Dendritic cell treated with granulocyte-macrophage colony-stimulating factor and Interleukin-4, amounts not matched to agents 40 ng/mL and 50 ng/mL, for 4 days (primary cell): ENCODE measurements at regions not wholly inside any gene's neighbourhood (a gene's known extent, or its start where the extent isn't known, plus 50 kb on each side); places are given as distances from the start of the nearest gene placed in this dataset.

Experiments
- H3K27ac Mint-ChIP-seq: one replicate; pipeline ENCODE4 v1.8.0; 2022; ENCODE audit warnings: mild to moderate bottlenecking, mixed read lengths
- H3K27me3 Mint-ChIP-seq: one replicate; pipeline ENCODE4 v1.8.0; 2022; ENCODE audit warnings: mild to moderate bottlenecking, mixed read lengths
- H3K36me3 Mint-ChIP-seq: one replicate; pipeline ENCODE4 v1.8.0; 2022; ENCODE audit warnings: low read depth, mixed read lengths
- H3K4me1 Mint-ChIP-seq: one replicate; pipeline ENCODE4 v1.8.0; 2022; ENCODE audit warnings: low read depth, mixed read lengths
- H3K4me3 Mint-ChIP-seq: one replicate; pipeline ENCODE4 v1.8.0; 2022; ENCODE audit warnings: mild to moderate bottlenecking, moderate library complexity, mixed read lengths
- H3K9me3 Mint-ChIP-seq: one replicate; pipeline ENCODE4 v1.8.0; 2022; ENCODE audit warnings: mixed read lengths
- intact Hi-C: fragments of 100-400 bp; cut with micrococcal nuclease; formaldehyde crosslinking; loops from one replicate; pipeline ENCODE4 v1.15.0; 2022

DNA sequence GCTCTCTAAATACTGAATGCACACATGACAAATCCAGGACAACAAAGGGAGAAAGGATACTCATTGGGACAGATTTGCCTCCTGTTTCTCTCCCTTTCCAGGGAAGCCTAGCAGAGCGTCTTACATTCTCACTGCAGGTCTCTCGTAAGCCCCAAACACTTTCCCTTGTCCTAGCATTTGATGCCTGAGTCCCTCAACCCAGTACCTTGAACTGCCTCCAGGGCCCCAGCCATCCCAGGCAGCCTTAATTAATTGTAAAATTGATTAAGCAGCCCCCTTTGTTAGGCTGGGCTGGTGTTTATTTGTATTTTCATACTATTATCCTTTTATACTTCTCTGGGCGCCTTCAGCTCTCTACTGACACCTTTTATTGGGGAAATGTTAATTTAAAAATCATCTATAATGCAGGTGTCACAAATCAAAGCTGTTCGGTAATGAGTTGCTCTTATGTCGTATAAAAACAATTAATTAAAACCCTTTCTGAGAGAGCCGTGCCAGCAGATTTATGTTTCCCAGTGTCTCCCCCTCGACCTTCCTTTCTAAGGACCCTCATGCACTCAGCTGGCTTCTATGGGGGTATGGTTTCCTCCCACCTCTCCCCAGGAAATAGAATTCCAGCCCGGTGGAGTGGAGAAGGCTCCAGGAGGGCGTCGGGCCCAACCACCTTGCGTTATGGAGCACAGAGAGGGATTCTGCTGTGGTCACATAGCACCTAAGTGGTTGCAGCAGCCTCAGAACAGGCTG is 243.8 kb downstream of the RPS24 start:
- Mint-ChIP-seq H3K4me3 (no peak overlapping the region), H3K9me3 (no peaks in the 10 kb centered on the region), H3K27me3 (peaks cover 13% of the 10 kb centered on the region), H3K27ac (no peak overlapping the region), H3K36me3 (no peaks in the 10 kb centered on the region), H3K4me1 (peaks cover 9% of the 10 kb centered on the region)
- intact Hi-C loops: no loop called here

- intact Hi-C loops: no loop called here
- Mint-ChIP-seq H3K4me1 (peaks cover 9% of the 10 kb centered on the region), H3K27ac (no peak overlapping the region), H3K4me3 (no peak overlapping the region), H3K9me3 (no peaks in the 10 kb centered on the region), H3K36me3 (no peaks in the 10 kb centered on the region), H3K27me3 (peaks cover 13% of the 10 kb centered on the region)
These were observed 244.4 kb downstream of the RPS24 start for GRCh38 chr10:78278058-78278404.

DNA sequence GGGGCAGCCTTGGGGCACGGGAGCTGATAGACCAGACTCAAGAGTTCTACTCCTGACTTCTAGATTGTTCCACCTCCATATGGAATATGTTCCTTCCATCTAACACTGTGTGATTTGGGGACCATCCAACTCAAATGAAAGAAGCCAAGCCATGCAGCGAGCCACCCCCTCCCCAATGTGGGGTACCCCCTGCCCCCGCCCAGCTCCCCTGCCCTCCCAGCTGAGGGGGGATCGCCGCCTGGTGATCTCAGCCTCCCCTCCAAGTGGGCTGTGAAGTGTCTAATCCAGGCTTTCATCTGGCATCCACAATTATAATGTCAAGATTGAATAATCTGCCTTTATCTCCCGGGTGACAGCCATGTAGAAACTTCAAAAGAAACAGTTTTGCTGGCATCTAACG is 246.1 kb downstream of the RPS24 start:
- peaks cover 9% of the 10 kb centered on the region for H3K4me1 Mint-ChIP-seq
- H3K27ac Mint-ChIP-seq: no peak overlapping the region
- no peaks in the 10 kb centered on the region for H3K9me3 Mint-ChIP-seq
- intact Hi-C loops: no loop called here
- no peak overlapping the region for H3K4me3 Mint-ChIP-seq
- H3K27me3 Mint-ChIP-seq: peaks cover 13% of the 10 kb centered on the region
- no peaks in the 10 kb centered on the region for H3K36me3 Mint-ChIP-seq

GRCh38 chr10:78280604-78281003 is 246.9 kb downstream of the RPS24 start:
- H3K27ac Mint-ChIP-seq: no peak overlapping the region
- no peak overlapping the region for H3K4me3 Mint-ChIP-seq
- intact Hi-C loops: no loop called here
- no peaks in the 10 kb centered on the region for H3K36me3 Mint-ChIP-seq
- peaks cover 9% of the 10 kb centered on the region for H3K4me1 Mint-ChIP-seq
- no peaks in the 10 kb centered on the region for H3K9me3 Mint-ChIP-seq
- H3K27me3 Mint-ChIP-seq: peaks cover 7% of the 10 kb centered on the region

- peaks cover 7% of the 10 kb centered on the region for H3K27me3 Mint-ChIP-seq
- intact Hi-C loops: no loop called here
- peaks cover 3% of the 10 kb centered on the region for H3K4me1 Mint-ChIP-seq
- H3K9me3 Mint-ChIP-seq: no peaks in the 10 kb centered on the region
- H3K36me3 Mint-ChIP-seq: no peaks in the 10 kb centered on the region
- H3K4me3 Mint-ChIP-seq: no peak overlapping the region
- no peak overlapping the region for H3K27ac Mint-ChIP-seq
These were observed 248.0 kb downstream of the RPS24 start for GRCh38 chr10:78281627-78282026.

GRCh38 chr10:78283069-78283682 is 249.5 kb downstream of the RPS24 start:
- Mint-ChIP-seq H3K9me3 (no peaks in the 10 kb centered on the region), H3K27me3 (peaks cover 4% of the 10 kb centered on the region), H3K27ac (no peak overlapping the region), H3K4me3 (no peak overlapping the region), H3K4me1 (peaks cover 6% of the 10 kb centered on the region), H3K36me3 (no peaks in the 10 kb centered on the region)
- intact Hi-C loops: no loop called here

GRCh38 chr10:78284381-78284780 is 250.7 kb downstream of the RPS24 start:
- Mint-ChIP-seq H3K27ac (no peak overlapping the region), H3K36me3 (no peaks in the 10 kb centered on the region), H3K27me3 (peaks cover 4% of the 10 kb centered on the region)

DNA sequence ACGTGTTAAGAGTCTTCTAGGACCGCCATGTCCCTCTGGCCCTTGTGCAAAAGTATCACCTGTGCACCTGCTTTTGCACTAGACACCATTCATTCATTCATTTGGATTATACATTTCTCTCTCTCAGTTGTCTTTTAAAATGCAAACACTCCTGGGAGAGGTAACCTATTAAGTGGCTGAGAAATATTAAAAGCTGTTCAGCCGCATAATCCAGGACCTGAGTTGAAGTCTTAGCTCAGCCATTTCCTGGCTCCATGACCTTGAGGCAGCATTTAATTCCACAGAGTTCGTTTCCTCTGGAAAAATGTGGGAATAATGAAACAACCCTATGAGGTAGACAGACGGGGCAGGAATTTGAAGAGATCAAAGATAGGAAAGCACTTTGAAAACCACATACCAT is 251.6 kb downstream of the RPS24 start:
- H3K27me3 Mint-ChIP-seq: peaks cover 7% of the 10 kb centered on the region
- peaks cover 6% of the 10 kb centered on the region for H3K4me1 Mint-ChIP-seq
- no peaks in the 10 kb centered on the region for H3K36me3 Mint-ChIP-seq
- H3K4me3 Mint-ChIP-seq: no peak overlapping the region
- no peak overlapping the region for H3K27ac Mint-ChIP-seq
- intact Hi-C loops: no loop called here
- H3K9me3 Mint-ChIP-seq: no peaks in the 10 kb centered on the region

More at GRCh38 chr10:78284381-78284780, 250.7 kb downstream of the RPS24 start:
- intact Hi-C loops: no loop called here
- no peak overlapping the region for H3K4me3 Mint-ChIP-seq
- H3K4me1 Mint-ChIP-seq: peaks cover 6% of the 10 kb centered on the region
- no peaks in the 10 kb centered on the region for H3K9me3 Mint-ChIP-seq

GRCh38 chr10:78286186-78286585 is 252.5 kb downstream of the RPS24 start:
- intact Hi-C loops: no loop called here

DNA sequence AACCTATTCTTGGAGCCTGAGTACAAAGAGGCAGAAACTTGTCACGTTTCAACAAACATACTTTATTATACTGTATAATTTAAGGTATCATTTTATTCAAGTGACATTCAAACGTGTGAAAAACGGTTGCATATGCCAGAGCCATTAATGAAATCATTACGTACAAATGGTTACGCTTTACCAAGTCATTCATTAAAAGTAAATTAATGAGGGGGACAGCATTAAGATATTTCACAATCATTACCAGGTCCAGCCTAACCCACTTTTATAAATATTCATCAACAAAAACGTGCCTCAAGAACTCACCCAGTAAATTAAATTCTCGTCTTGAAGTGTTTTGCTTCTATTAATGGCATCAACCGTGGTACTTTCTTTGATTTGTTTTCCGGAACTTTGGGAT is 253.0 kb downstream of the RPS24 start:
- Mint-ChIP-seq H3K36me3 (no peaks in the 10 kb centered on the region), H3K9me3 (no peaks in the 10 kb centered on the region), H3K4me3 (no peak overlapping the region), H3K4me1 (peaks cover 6% of the 10 kb centered on the region), H3K27ac (no peak overlapping the region), H3K27me3 (peaks cover 5% of the 10 kb centered on the region)
- intact Hi-C loops: no loop called here

More at GRCh38 chr10:78286186-78286585, 252.5 kb downstream of the RPS24 start:
- Mint-ChIP-seq H3K4me1 (peaks cover 6% of the 10 kb centered on the region), H3K27me3 (peaks cover 5% of the 10 kb centered on the region), H3K27ac (no peak overlapping the region), H3K4me3 (no peak overlapping the region), H3K9me3 (no peaks in the 10 kb centered on the region), H3K36me3 (no peaks in the 10 kb centered on the region)

- Mint-ChIP-seq H3K4me3 (no peak overlapping the region), H3K27me3 (peaks cover 5% of the 10 kb centered on the region), H3K4me1 (peaks cover 13% of the 10 kb centered on the region), H3K27ac (no peak overlapping the region), H3K36me3 (no peaks in the 10 kb centered on the region), H3K9me3 (no peaks in the 10 kb centered on the region)
- intact Hi-C loops: no loop called here
These were observed 254.0 kb downstream of the RPS24 start for GRCh38 chr10:78287618-78288017.

DNA sequence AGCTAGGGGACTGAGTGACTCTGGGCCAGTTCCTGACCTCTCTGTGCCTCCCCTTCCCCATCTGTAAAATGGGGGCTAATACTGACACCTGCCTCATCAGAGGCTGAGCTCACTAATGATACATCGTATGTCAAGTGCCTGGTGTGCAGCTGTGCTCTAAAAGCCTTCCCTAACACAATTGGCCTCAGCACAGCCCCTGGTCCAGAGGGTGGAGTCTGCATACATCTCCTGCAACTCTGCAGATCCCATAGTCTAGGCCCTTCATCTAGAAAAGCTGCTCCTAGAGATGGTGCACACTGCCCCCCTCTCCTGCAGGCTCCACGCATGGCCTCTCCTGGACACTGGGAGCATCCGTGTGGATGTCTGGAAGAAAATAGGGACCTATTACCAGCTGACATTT is 255.0 kb downstream of the RPS24 start:
- Mint-ChIP-seq H3K9me3 (no peaks in the 10 kb centered on the region), H3K4me1 (peaks cover 18% of the 10 kb centered on the region), H3K27me3 (peaks cover 5% of the 10 kb centered on the region), H3K36me3 (no peaks in the 10 kb centered on the region), H3K4me3 (no peak overlapping the region), H3K27ac (no peak overlapping the region)
- intact Hi-C loops: no loop called here

- peaks cover 18% of the 10 kb centered on the region for H3K4me1 Mint-ChIP-seq
- intact Hi-C loops: no loop called here
- H3K27me3 Mint-ChIP-seq: peaks cover 5% of the 10 kb centered on the region
- no peak overlapping the region for H3K27ac Mint-ChIP-seq
- H3K4me3 Mint-ChIP-seq: no peak overlapping the region
- H3K9me3 Mint-ChIP-seq: no peaks in the 10 kb centered on the region
- H3K36me3 Mint-ChIP-seq: no peaks in the 10 kb centered on the region
These were observed 256.6 kb downstream of the RPS24 start for GRCh38 chr10:78290131-78290750.

GRCh38 chr10:78291722-78292121 is 258.1 kb downstream of the RPS24 start:
- H3K27ac Mint-ChIP-seq: peak overlapping the region; percentile 47
- intact Hi-C loops: no loop called here
- no peaks in the 10 kb centered on the region for H3K9me3 Mint-ChIP-seq
- peaks cover 22% of the 10 kb centered on the region for H3K4me1 Mint-ChIP-seq
- H3K36me3 Mint-ChIP-seq: no peaks in the 10 kb centered on the region
- peaks cover 5% of the 10 kb centered on the region for H3K27me3 Mint-ChIP-seq
- H3K4me3 Mint-ChIP-seq: no peak overlapping the region
